ENCODE measurements at regions not wholly inside any gene's neighbourhood (a gene's known extent, or its start where the extent isn't known, plus 50 kb on each side); places are given as distances from the start of the nearest gene placed in this dataset.

GRCh38 chrX:104486691-104487090 lies 79.3 kb upstream of the IL1RAPL2 start:
- TF ChIP-seq CTCF (IDR thresholded peaks at IDR 0.05): no peak
- TF ChIP-seq EZH2 (IDR thresholded peaks at IDR 0.05): no peak
